ENCODE measurements at regions not wholly inside any gene's neighbourhood (a gene's known extent, or its start where the extent isn't known, plus 50 kb on each side); places are given as distances from the start of the nearest gene placed in this dataset.

DNA sequence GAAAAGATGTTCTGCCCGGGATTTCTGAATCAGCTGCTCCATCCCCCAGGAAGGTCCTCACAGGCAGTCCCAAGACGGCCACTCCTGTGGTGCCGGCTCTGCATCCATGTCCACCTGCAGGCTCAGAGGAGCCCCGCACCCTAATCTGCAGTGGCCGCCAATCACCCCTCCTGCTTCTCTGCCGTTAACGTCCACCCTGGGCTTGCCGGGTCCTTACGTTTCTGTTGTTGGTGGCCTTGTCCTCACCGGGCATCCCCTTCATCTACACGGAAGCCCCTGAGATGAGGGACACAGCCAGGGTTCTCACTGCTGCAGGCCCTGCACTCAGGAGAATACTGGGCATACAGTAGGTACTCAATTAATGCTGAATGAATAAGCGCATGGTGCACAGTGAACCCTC is 131.5 kb upstream of the SNTG2 start:
- Histone ChIP-seq H3K4me1 (ENCODE audit: low read depth, poor library complexity, severe bottlenecking) (no peaks in the 10 kb centered on the region), H3K4me2 (no peak overlapping the region), H3K9ac (no peak overlapping the region), H3K79me2 (ENCODE audit: insufficient read depth, low read depth) (no peaks in the 10 kb centered on the region), H3K36me3 (ENCODE audit: insufficient read depth) (no peaks in the 10 kb centered on the region), H3K27ac (no peak overlapping the region), H3K27me3 (ENCODE audit: insufficient read depth, low read depth) (no peaks in the 10 kb centered on the region), H4K20me1 (ENCODE audit: insufficient read depth) (no peaks in the 10 kb centered on the region), H2AFZ (ENCODE audit: low read depth) (no peak overlapping the region), H3K4me3 (IDR thresholded peaks at IDR 0.05; ENCODE audit: insufficient read depth, low read depth, low read length) (no peak overlapping the region)
- TF ChIP-seq, protein P1, sequence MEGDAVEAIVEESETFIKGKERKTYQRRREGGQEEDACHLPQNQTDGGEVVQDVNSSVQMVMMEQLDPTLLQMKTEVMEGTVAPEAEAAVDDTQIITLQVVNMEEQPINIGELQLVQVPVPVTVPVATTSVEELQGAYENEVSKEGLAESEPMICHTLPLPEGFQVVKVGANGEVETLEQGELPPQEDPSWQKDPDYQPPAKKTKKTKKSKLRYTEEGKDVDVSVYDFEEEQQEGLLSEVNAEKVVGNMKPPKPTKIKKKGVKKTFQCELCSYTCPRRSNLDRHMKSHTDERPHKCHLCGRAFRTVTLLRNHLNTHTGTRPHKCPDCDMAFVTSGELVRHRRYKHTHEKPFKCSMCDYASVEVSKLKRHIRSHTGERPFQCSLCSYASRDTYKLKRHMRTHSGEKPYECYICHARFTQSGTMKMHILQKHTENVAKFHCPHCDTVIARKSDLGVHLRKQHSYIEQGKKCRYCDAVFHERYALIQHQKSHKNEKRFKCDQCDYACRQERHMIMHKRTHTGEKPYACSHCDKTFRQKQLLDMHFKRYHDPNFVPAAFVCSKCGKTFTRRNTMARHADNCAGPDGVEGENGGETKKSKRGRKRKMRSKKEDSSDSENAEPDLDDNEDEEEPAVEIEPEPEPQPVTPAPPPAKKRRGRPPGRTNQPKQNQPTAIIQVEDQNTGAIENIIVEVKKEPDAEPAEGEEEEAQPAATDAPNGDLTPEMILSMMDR (conservative IDR thresholded peaks at IDR 0.05; ENCODE audit: low read depth, low read length) = no peak

DNA sequence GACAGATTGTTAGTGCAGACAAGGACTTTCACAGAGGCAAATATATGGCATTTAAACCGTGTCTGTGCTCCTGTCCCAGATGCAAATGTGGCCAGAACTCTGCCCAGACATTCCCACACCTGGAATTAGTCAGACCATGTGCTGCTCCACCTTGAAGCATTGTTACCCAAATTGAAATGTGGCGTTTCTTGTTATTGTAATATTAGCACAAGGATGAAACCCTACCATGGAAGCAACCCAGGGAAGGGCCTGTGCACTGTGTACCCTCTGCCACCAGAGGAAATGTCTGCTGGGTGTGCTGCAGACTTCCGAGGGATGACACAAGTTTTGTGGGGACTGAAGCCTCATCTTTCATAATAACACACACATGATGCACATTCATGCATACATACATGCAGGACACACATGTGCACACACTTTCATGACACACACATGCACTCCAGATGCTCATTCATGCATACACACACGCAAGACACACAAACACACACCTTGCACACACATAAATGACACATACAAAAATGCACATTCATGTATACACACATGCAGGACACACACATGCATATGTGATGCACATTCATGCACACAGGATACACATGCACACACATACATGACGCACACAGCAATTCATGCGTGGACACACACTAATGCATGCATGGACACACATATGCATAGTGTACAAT is 133.2 kb upstream of the SNTG2 start:
- no peaks in the 10 kb centered on the region for H3K36me3 ChIP-seq (ENCODE audit: insufficient read depth)
- H3K9ac ChIP-seq = no peak overlapping the region
- H3K4me2 ChIP-seq = no peak overlapping the region
- H2AFZ ChIP-seq (ENCODE audit: low read depth) = no peak overlapping the region
- no peaks in the 10 kb centered on the region for H3K79me2 ChIP-seq (ENCODE audit: insufficient read depth, low read depth)
- no peaks in the 10 kb centered on the region for H3K4me1 ChIP-seq (ENCODE audit: low read depth, poor library complexity, severe bottlenecking)
- TF ChIP-seq, protein P1 (conservative IDR thresholded peaks at IDR 0.05; ENCODE audit: low read depth, low read length) = no peak
- no peaks in the 10 kb centered on the region for H3K27me3 ChIP-seq (ENCODE audit: insufficient read depth, low read depth)
- no peak overlapping the region for H3K4me3 ChIP-seq (IDR thresholded peaks at IDR 0.05; ENCODE audit: insufficient read depth, low read depth, low read length)
- no peak overlapping the region for H3K27ac ChIP-seq
- H4K20me1 ChIP-seq (ENCODE audit: insufficient read depth) = no peaks in the 10 kb centered on the region

DNA sequence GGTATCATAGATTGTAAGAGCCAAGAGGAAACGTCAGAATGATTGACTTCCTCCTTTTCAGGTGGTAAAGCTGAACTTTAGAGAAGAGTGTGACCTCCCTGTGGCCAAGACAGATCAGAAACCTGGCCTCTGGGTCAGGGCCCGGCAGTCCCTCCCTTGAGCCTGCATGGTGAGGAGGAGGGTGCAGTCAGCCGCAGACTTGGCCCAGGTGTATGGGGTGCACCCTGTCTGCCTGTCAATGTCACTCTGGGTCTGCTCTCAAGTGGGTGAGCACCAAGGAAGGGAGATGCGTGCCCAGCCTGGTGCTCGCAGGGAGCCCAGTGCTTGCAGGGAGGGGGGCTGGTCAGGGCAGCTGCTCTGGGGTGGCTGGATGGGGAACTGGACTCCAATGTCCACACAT is 134.4 kb upstream of the SNTG2 start:
- TF ChIP-seq, protein P1 (conservative IDR thresholded peaks at IDR 0.05; ENCODE audit: low read depth, low read length) = no peak
- Histone ChIP-seq H4K20me1 (ENCODE audit: insufficient read depth) (no peaks in the 10 kb centered on the region), H3K27me3 (ENCODE audit: insufficient read depth, low read depth) (no peaks in the 10 kb centered on the region), H2AFZ (ENCODE audit: low read depth) (no peak overlapping the region), H3K9ac (no peak overlapping the region), H3K4me1 (ENCODE audit: low read depth, poor library complexity, severe bottlenecking) (no peaks in the 10 kb centered on the region), H3K36me3 (ENCODE audit: insufficient read depth) (no peaks in the 10 kb centered on the region), H3K4me3 (IDR thresholded peaks at IDR 0.05; ENCODE audit: insufficient read depth, low read depth, low read length) (no peak overlapping the region), H3K27ac (no peak overlapping the region), H3K79me2 (ENCODE audit: insufficient read depth, low read depth) (no peaks in the 10 kb centered on the region), H3K4me2 (no peak overlapping the region)

DNA sequence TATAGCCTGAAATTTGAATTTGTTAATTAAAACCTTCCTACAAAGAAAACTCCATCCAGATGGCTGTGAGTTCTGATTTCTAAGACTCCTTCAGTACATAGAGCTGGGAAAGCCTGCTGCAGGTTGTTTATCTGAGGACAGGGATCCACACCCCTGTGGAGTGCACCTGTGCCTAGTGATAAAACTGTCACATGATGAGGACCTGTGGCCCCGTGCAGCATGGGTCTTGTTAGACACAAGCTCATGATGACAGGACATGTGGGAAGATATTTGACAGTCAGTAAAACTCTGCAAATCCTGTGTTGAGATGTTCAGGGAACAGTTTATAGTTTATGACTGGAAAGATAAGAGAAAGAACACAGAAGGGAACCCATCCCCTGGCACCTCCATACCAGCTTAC is 133.2 kb upstream of the TMEM18 start:
- H4K20me1 ChIP-seq (ENCODE audit: insufficient read depth) = no peaks in the 10 kb centered on the region

More for the DNA sequence above, 133.2 kb upstream of the TMEM18 start:
- TF ChIP-seq, protein P1 (conservative IDR thresholded peaks at IDR 0.05; ENCODE audit: low read depth, low read length) = no peak
- Histone ChIP-seq H3K27me3 (ENCODE audit: insufficient read depth, low read depth) (no peaks in the 10 kb centered on the region), H3K9ac (no peak overlapping the region), H3K4me1 (ENCODE audit: low read depth, poor library complexity, severe bottlenecking) (no peaks in the 10 kb centered on the region), H3K36me3 (ENCODE audit: insufficient read depth) (no peaks in the 10 kb centered on the region), H3K79me2 (ENCODE audit: insufficient read depth, low read depth) (no peaks in the 10 kb centered on the region), H3K27ac (no peak overlapping the region), H3K4me2 (no peak overlapping the region), H2AFZ (ENCODE audit: low read depth) (no peak overlapping the region), H3K4me3 (IDR thresholded peaks at IDR 0.05; ENCODE audit: insufficient read depth, low read depth, low read length) (no peak overlapping the region)
